T-cell (primary cell): ENCODE measurements at regions not wholly inside any gene's neighbourhood (a gene's known extent, or its start where the extent isn't known, plus 50 kb on each side); places are given as distances from the start of the nearest gene placed in this dataset.

ENCODE experiments used
- ATAC-seq, 4 experiments: fragments of 200-7000 bp in 3 of 4; fragments of 150-1000 bp in 1 of 4; cut with Tn5 transposase; replicated peaks in 1 of 4; 1 replicate in 3 of 4; 2 replicates in 1 of 4; pipeline ENCODE4 v1.10.0; 2021; ENCODE audit warnings: moderate library complexity in 3 of 4, mild to moderate bottlenecking in 2 of 4, moderate number of reproducible peaks in 1 of 4
- CTCF ChIA-PET, 2 donors: fragments of 300-600 bp; sonication (Branson Sonifier 250); formaldehyde crosslinking; loops; one replicate each; lab custom pipeline; 2022; ENCODE audit warnings: antibody characterized with exemption in 2 of 2; lab: Charles Lee
- POLR2A ChIA-PET, 2 donors: fragments of 300-600 bp; sonication (Branson Sonifier 250); formaldehyde crosslinking; loops; one replicate each; lab custom pipeline; 2022; ENCODE audit warnings: antibody characterized with exemption in 2 of 2; lab: Charles Lee
- DNase-seq, 35 experiments: peaks; one replicate each; pipeline versions ENCODE4 v3.0.0 to v3.0.0-alpha.2; 2013 to 2023
- H3K27ac ChIP-seq: one replicate; pipeline ENCODE4 v1.5.1; 2013; ENCODE audit warnings: low read length
- H3K27me3 ChIP-seq, 2 experiments: replicated peaks in 1 of 2; 1 replicate in 1 of 2; 2 replicates in 1 of 2; pipeline versions ENCODE4 v1.6.1 to v1.7.0; 2013; ENCODE audit warnings: low read length in 1 of 2, mixed read lengths in 1 of 2; ENCODE audit not compliant: control insufficient read depth in 2 of 2, insufficient read depth in 2 of 2; ENCODE audit errors: extremely low read depth in 1 of 2
- H3K36me3 ChIP-seq, 2 donors: 1 replicate in 1 of 2; 2 replicates in 1 of 2; pipeline versions ENCODE4 v1.6.1 to v1.7.0; 2013; ENCODE audit warnings: low read length in 1 of 2; ENCODE audit not compliant: control insufficient read depth in 2 of 2, insufficient read depth in 1 of 2; ENCODE audit errors: extremely low read depth in 1 of 2
- H3K4me1 ChIP-seq, 2 experiments: 1 replicate in 1 of 2; 2 replicates in 1 of 2; pipeline versions ENCODE4 v1.6.1 to v1.7.0; 2013; ENCODE audit warnings: low read length in 2 of 2, mixed read lengths in 1 of 2; ENCODE audit not compliant: insufficient read depth in 2 of 2, control insufficient read depth in 1 of 2; ENCODE audit errors: extremely low read depth in 1 of 2
- H3K4me3 ChIP-seq, 2 donors: 1 replicate in 1 of 2; 2 replicates in 1 of 2; pipeline versions ENCODE4 v1.5.1 to v1.7.0; 2013; ENCODE audit warnings: mild to moderate bottlenecking in 2 of 2, low read length in 1 of 2, moderate library complexity in 1 of 2; ENCODE audit not compliant: control insufficient read depth in 1 of 2; ENCODE audit errors: extremely low read depth in 1 of 2
- H3K9me3 ChIP-seq: 2 replicates; pipeline ENCODE4 v1.7.0; 2013
- H3K27ac Mint-ChIP-seq, 2 donors: one replicate each; pipeline ENCODE4 v1.8.0; 2020 to 2021; ENCODE audit warnings: mild to moderate bottlenecking in 2 of 2, mixed read lengths in 2 of 2
- H3K27me3 Mint-ChIP-seq, 2 donors: one replicate each; pipeline ENCODE4 v1.8.0; 2021 to 2022; ENCODE audit warnings: mixed read lengths in 2 of 2
- H3K36me3 Mint-ChIP-seq: one replicate; pipeline ENCODE4 v1.8.0; 2021; ENCODE audit warnings: mixed read lengths
- H3K4me1 Mint-ChIP-seq, 3 donors: one replicate each; pipeline ENCODE4 v1.8.0; 2020 to 2022; ENCODE audit warnings: mixed read lengths in 3 of 3, mild to moderate bottlenecking in 1 of 3
- H3K4me3 Mint-ChIP-seq, 3 donors: one replicate each; pipeline ENCODE4 v1.8.0; 2020 to 2022; ENCODE audit warnings: mild to moderate bottlenecking in 3 of 3, mixed read lengths in 3 of 3, moderate library complexity in 3 of 3
- H3K9me3 Mint-ChIP-seq, 3 donors: one replicate each; pipeline ENCODE4 v1.8.0; 2020 to 2022; ENCODE audit warnings: mixed read lengths in 3 of 3
- WGBS: methylation state at CpG from one replicate; pipeline ENCODE4 v1.1.5; 2013; ENCODE audit warnings: missing lambda C conversion rate; ENCODE audit not compliant: insufficient coverage; 5-methylcytosine and 5-hydroxymethylcytosine counted together

DNA sequence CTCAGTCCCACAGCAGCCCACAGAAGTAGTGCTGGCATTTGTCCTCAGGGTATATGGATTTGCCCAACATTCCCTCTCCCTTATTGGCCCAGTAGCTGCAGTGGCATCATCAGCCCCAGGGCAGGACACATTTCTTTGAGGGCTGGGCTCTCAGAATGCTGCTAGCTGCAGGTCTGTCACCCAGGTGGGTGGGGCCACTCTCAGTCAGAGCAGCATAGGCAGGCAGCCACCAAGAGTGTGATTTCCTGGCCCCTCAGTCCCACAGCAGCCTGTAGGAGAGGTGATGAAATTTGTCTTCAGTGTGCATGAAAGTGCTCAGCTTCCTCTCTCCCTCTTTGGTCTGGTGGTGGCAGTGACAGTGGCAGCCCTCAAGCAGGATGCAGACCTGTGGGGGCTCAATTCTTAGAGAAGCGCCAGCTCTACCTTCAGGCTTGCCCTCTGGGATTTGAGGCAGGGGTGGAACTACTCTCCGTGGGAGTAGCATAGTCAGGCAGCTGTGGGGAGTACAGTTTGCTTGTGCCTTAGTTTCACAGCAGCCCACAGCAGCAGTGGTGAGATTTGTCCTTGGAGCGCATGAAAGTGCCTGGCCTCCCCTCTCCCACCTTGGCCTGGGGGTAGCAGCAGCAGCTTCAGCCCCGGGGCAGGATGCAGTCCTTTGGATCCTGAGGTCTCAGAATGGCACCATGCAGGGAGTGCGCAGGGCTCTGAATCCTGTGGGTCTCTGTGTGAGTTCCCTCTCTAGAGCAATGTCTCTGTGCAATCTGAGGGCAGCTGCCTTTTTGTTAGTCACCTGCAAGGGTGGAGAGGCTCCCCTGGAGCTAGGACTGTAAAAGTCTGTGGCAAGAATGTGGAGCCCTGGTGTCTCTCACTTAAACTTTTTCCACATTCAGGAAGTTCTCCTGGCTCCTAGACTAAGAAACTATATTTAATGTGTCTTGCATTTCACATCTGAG lies 1229.1 kb downstream of the ROBO2 start:
- peaks cover 13 to 32% (median 28%) of the 10 kb centered on the region in 3 donors for H3K9me3 Mint-ChIP-seq
- CTCF ChIA-PET: no interaction called here
- Histone ChIP-seq H3K36me3 (no peaks in the 10 kb centered on the region), H3K4me1 (no peaks in the 10 kb centered on the region), H3K27ac (no peak overlapping the region), H3K4me3 (no peak overlapping the region), H3K27me3 (no peaks in the 10 kb centered on the region), H3K9me3 (no peaks in the 10 kb centered on the region)
- H3K27me3 Mint-ChIP-seq: no peaks in the 10 kb centered on the region
- H3K4me3 Mint-ChIP-seq: no peak overlapping the region
- 85% methylated on average over 3 of the region's 5 CpGs for whole genome bisulfite sequencing
- H3K4me1 Mint-ChIP-seq: no peaks in the 10 kb centered on the region
- H3K36me3 Mint-ChIP-seq: no peaks in the 10 kb centered on the region
- DNase-seq (no peak), ATAC-seq (no peak)
- H3K27ac Mint-ChIP-seq: no peak overlapping the region
- POLR2A ChIA-PET: no interaction called here

DNA sequence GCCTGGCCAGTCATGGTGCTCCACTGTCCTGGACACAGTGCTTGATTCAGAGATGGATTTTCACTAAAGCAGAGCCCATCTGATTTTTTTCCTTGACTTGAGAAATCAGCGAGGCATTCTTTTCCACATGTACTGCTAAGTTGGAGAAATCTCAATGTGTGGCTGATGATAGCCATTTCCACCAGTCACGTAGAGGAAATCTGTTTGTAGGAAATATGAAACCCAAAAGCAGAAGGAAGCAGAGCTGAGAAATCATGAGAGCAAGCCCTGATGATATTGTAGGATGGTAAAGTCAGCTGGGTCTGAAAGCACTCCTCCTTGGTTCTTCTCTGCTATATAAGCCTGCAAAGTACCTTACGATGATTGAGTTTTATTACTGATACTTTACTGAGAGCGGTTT lies 1233.4 kb downstream of the ROBO2 start:
- Mint-ChIP-seq H3K4me1 (no peaks in the 10 kb centered on the region), H3K9me3 (peaks cover 0 to 7% (median 2%) of the 10 kb centered on the region in 3 donors), H3K4me3 (no peak overlapping the region), H3K36me3 (no peaks in the 10 kb centered on the region), H3K27ac (no peak overlapping the region), H3K27me3 (no peaks in the 10 kb centered on the region)
- Histone ChIP-seq H3K9me3 (no peaks in the 10 kb centered on the region), H3K4me1 (no peaks in the 10 kb centered on the region), H3K4me3 (no peak overlapping the region), H3K27ac (no peak overlapping the region), H3K27me3 (no peaks in the 10 kb centered on the region), H3K36me3 (no peaks in the 10 kb centered on the region)
- ChIA-PET CTCF (no interaction called here), POLR2A (no interaction called here)
- DNase-seq: no peak
- no peak for ATAC-seq
- no CpG with 5 or more reads among the region's 4 CpGs for WGBS

- no CpG with 5 or more reads among the region's 2 CpGs for WGBS
- Mint-ChIP-seq H3K9me3 (peaks cover 0 to 8% (median 4%) of the 10 kb centered on the region in 3 donors), H3K36me3 (no peaks in the 10 kb centered on the region), H3K4me3 (no peak overlapping the region), H3K27me3 (no peaks in the 10 kb centered on the region), H3K4me1 (no peaks in the 10 kb centered on the region), H3K27ac (no peak overlapping the region)
- ChIA-PET CTCF (no interaction called here), POLR2A (no interaction called here)
- H3K4me3 ChIP-seq: no peak overlapping the region
- no peaks in the 10 kb centered on the region for H3K36me3 ChIP-seq
- no peak overlapping the region for H3K27ac ChIP-seq
- ATAC-seq (no peak), DNase-seq (no peak)
- H3K27me3 ChIP-seq: no peaks in the 10 kb centered on the region
- H3K4me1 ChIP-seq: no peaks in the 10 kb centered on the region
- H3K9me3 ChIP-seq: no peaks in the 10 kb centered on the region
Observed at GRCh38 chr3:78274475-78275065, 1234.7 kb downstream of the ROBO2 start.

GRCh38 chr3:78275420-78275852 lies 1235.5 kb downstream of the ROBO2 start:
- WGBS: 50% methylated on average over 1 of the region's 3 CpGs
- no peak overlapping the region for H3K4me3 ChIP-seq
- no peak overlapping the region for H3K27ac ChIP-seq
- ChIA-PET POLR2A (no interaction called here), CTCF (no interaction called here)
- no peaks in the 10 kb centered on the region for H3K27me3 Mint-ChIP-seq
- H3K36me3 Mint-ChIP-seq: no peaks in the 10 kb centered on the region
- no peak overlapping the region for H3K27ac Mint-ChIP-seq
- no peak for ATAC-seq
- H3K4me3 Mint-ChIP-seq: no peak overlapping the region
- peaks cover 2 to 10% (median 4%) of the 10 kb centered on the region in 3 donors for H3K9me3 Mint-ChIP-seq
- H3K4me1 Mint-ChIP-seq: no peaks in the 10 kb centered on the region
- no peaks in the 10 kb centered on the region for H3K36me3 ChIP-seq
- H3K27me3 ChIP-seq: no peaks in the 10 kb centered on the region
- no peaks in the 10 kb centered on the region for H3K9me3 ChIP-seq
- no peak for DNase-seq
- no peaks in the 10 kb centered on the region for H3K4me1 ChIP-seq

GRCh38 chr3:78277220-78277619 lies 1237.3 kb downstream of the ROBO2 start:
- Mint-ChIP-seq H3K36me3 (no peaks in the 10 kb centered on the region), H3K4me3 (no peak overlapping the region), H3K9me3 (peaks cover 7 to 10% (median 8%) of the 10 kb centered on the region in 3 donors), H3K4me1 (no peaks in the 10 kb centered on the region), H3K27ac (no peak overlapping the region), H3K27me3 (no peaks in the 10 kb centered on the region)
- no peak overlapping the region for H3K27ac ChIP-seq
- H3K9me3 ChIP-seq: no peaks in the 10 kb centered on the region
- no peaks in the 10 kb centered on the region for H3K4me1 ChIP-seq
- DNase-seq: no peak
- H3K4me3 ChIP-seq: no peak overlapping the region
- no peaks in the 10 kb centered on the region for H3K27me3 ChIP-seq
- no peaks in the 10 kb centered on the region for H3K36me3 ChIP-seq
- WGBS: no CpG with 5 or more reads among the region's 2 CpGs
- POLR2A ChIA-PET: no interaction called here
- CTCF ChIA-PET: no interaction called here
- no peak for ATAC-seq

DNA sequence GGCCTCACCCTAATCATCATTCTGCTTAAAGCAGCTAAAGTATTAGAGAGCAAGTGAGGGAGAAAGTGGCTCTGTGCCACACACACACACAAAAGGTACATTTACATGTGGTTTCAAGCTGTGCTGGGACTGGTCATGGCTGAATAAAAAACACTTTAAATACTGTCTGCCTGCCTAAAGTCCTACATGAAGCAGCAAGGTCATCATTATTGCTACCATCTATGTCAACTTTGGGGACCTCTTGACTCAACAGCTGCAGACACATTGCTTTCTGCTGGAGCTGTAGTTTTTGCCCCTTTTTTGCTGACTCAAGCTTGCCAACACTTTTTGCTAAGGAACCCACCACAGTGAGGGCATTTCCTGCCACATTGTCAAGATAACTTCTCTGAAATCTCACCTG lies 1237.9 kb downstream of the ROBO2 start:
- H3K27me3 ChIP-seq: no peaks in the 10 kb centered on the region
- DNase-seq (no peak), ATAC-seq (no peak)
- H3K4me1 ChIP-seq: no peaks in the 10 kb centered on the region
- no peaks in the 10 kb centered on the region for H3K27me3 Mint-ChIP-seq
- no peaks in the 10 kb centered on the region for H3K4me1 Mint-ChIP-seq
- H3K4me3 Mint-ChIP-seq: no peak overlapping the region
- no peaks in the 10 kb centered on the region for H3K36me3 ChIP-seq
- ChIA-PET POLR2A (no interaction called here), CTCF (no interaction called here)
- no peaks in the 10 kb centered on the region for H3K36me3 Mint-ChIP-seq
- H3K9me3 ChIP-seq: no peaks in the 10 kb centered on the region
- no peak overlapping the region for H3K27ac Mint-ChIP-seq
- H3K4me3 ChIP-seq: no peak overlapping the region
- peaks cover 12 to 14% (median 13%) of the 10 kb centered on the region in 3 donors for H3K9me3 Mint-ChIP-seq
- H3K27ac ChIP-seq: no peak overlapping the region
